NCI-H460 (cell line): ENCODE measurements at regions not wholly inside any gene's neighbourhood (a gene's known extent, or its start where the extent isn't known, plus 50 kb on each side); places are given as distances from the start of the nearest gene placed in this dataset.
"Not testable (repeated sequence)": the region's sequence is repeated elsewhere in the genome, so short reads cannot be mapped to it uniquely, and the experiment has no call there.

Experiments
- DNase-seq: peaks from one replicate; pipeline ENCODE4 v3.0.0-alpha.2; 2016; ENCODE audit warnings: low read depth; ENCODE audit errors: extremely low read depth

GRCh38 chr17:26936645-26937044 is 357.3 kb upstream of the WSB1 start:
- not testable (repeated sequence) for DNase-seq

GRCh38 chr17:26937750-26938322 is 356.1 kb upstream of the WSB1 start:
- DNase-seq, result not testable (repeated sequence)

GRCh38 chr17:26939755-26940154 is 354.2 kb upstream of the WSB1 start:
- not testable (repeated sequence) for DNase-seq

GRCh38 chr17:26940587-26940986 is 353.3 kb upstream of the WSB1 start:
- DNase-seq, result not testable (repeated sequence)

GRCh38 chr17:26962255-26963162 is 331.4 kb upstream of the WSB1 start:
- no peak for DNase-seq

GRCh38 chr17:26963163-26963503 is 330.8 kb upstream of the WSB1 start:
- DNase-seq, result no peak

- not testable (repeated sequence) for DNase-seq
Observed at GRCh38 chr17:26965898-26966624, 327.9 kb upstream of the WSB1 start.

- DNase-seq, result not testable (repeated sequence)
Observed at GRCh38 chr17:26966625-26967179, 327.2 kb upstream of the WSB1 start.

GRCh38 chr17:26981845-26982425 is 312.0 kb upstream of the WSB1 start:
- not testable (repeated sequence) for DNase-seq

GRCh38 chr17:26982563-26982962 is 311.4 kb upstream of the WSB1 start:
- DNase-seq, result not testable (repeated sequence)

- DNase-seq, result not testable (repeated sequence)
Observed at GRCh38 chr17:26987851-26988250, 306.1 kb upstream of the WSB1 start.

- DNase-seq, result not testable (repeated sequence)
Observed at GRCh38 chr17:26994648-26995047, 299.3 kb upstream of the WSB1 start.

GRCh38 chr17:26996146-26996916 is 297.6 kb upstream of the WSB1 start:
- DNase-seq, result not testable (repeated sequence)

- DNase-seq, result not testable (repeated sequence)
Observed at GRCh38 chr17:27007734-27008531, 286.0 kb upstream of the WSB1 start.

GRCh38 chr17:27009087-27009486 is 284.8 kb upstream of the WSB1 start:
- no peak for DNase-seq

- DNase-seq, result not testable (repeated sequence)
Observed at GRCh38 chr17:27010138-27010537, 283.8 kb upstream of the WSB1 start.

- DNase-seq, result not testable (repeated sequence)
Observed at GRCh38 chr17:27030552-27030951, 263.4 kb upstream of the WSB1 start.

- no peak for DNase-seq
Observed at GRCh38 chr17:27038676-27039075, 255.2 kb upstream of the WSB1 start.

GRCh38 chr17:27045039-27045438 is 248.9 kb upstream of the WSB1 start:
- DNase-seq, result not testable (repeated sequence)
